Right ventricle myocardium superior (tissue), 1 donor: ENCODE measurements at regions not wholly inside any gene's neighbourhood (a gene's known extent, or its start where the extent isn't known, plus 50 kb on each side); places are given as distances from the start of the nearest gene placed in this dataset.
"Not testable (repeated sequence)": the region's sequence is repeated elsewhere in the genome, so short reads cannot be mapped to it uniquely, and the experiment has no call there.

Experiments used
- ATAC-seq: fragments of 200-7000 bp; cut with Tn5 transposase; one replicate; pipeline ENCODE4 v1.9.1; 2020; ENCODE audit warnings: mild to moderate bottlenecking; ENCODE audit not compliant: poor library complexity
- DNase-seq: peaks from one replicate; pipeline ENCODE4 v3.0.0-alpha.2; 2020
- intact Hi-C: fragments of 100-400 bp; cut with DNase I; formaldehyde crosslinking; loops from one replicate; pipeline ENCODE4 v1.11.2; 2022
- donor health status: DM: no; HTN: yes; CAD: no; lungs with severe emphysema.

- DNase-seq (no peak), ATAC-seq (no peak)
- intact Hi-C loops, result no loop called here
These were observed 148.2 kb upstream of the DAB1 start for GRCh38 chr1:57572016-57572415.

DNA sequence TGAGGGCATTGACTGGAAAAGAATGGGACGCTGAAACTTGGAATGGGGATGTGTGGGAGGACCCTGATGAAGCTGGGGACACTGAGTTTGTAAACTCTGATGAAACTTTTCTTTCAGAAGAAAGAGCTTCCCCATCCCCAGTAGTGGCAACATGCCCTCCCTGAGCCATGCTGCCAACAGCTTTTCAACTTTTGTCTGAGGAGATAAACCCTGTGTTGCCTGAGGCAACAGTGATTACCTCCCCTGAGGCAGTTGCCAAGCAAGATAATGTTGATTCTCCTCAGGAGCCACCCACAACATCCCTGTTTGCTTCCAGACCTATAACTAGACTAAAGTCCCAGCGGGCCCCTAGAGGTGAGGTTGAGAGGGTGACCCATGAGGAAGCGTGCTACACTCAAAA is 134.2 kb upstream of the DAB1 start:
- ATAC-seq, DNase-seq, intact Hi-C loops: not testable (repeated sequence)

GRCh38 chr1:57553666-57554065 is 129.8 kb upstream of the DAB1 start:
- no peak for DNase-seq
- no peak for ATAC-seq
- intact Hi-C loops, result no loop called here

DNA sequence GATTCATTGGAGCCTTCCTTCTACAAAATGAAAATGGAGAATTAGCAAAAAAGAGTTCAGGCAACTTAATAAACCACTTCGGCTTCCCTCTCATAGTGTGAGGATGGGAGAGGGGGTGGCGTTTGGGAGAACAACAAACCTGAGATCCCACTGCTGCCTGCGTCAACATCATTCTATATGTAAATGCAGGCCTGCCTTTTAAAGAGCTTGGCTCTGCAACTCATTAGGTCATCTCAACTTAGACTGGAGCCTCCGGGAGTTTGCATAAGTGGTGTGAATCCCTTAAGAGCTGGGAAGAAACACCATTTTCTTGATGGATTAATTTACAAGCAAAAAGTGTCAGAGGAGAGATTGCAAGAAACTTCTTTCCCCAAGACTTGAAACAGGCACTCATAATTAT is 127.6 kb upstream of the DAB1 start:
- no peak for DNase-seq
- intact Hi-C loops, result no loop called here
- no peak for ATAC-seq

DNA sequence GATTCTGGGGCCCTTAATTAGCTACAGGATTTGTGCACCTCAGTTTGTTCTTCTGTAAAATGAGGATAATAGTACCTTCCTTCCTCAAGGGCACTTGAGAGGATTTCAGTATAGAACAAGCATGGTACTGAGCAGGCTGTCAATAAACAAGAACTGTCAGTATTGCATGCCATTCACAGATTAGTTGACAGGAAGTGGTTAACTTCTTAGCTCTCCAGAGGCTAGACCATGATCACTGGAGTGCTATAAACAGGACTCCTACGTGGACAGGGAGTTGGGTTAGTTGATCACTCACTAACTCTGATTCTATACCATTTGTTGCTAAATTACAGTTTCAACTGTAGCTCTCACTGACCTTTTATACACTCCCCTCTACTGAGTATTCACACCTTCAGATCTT is 126.2 kb upstream of the DAB1 start:
- ATAC-seq, result no peak
- intact Hi-C loops, result no loop called here
- no peak for DNase-seq

DNA sequence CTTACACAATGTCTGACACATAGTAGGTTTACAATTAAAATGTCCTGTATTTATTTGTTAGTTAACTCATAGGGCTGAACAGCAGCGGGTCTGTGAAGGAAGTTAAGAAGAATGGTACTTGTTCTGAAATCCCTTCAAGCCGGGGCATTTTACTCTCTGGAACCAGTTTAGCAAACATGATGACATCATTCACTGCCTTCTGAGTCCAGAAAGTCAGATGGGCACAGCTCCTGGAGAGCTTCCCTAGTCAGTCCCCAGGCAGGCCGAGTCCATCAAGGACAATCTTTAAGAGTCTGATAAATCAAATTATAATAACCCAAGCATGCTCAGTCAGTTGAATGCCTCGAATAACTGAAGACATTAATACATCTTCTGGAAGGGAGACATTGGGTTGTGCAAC is 125.4 kb upstream of the DAB1 start:
- intact Hi-C loops, result no loop called here
- no peak for DNase-seq
- ATAC-seq, result no peak

DNA sequence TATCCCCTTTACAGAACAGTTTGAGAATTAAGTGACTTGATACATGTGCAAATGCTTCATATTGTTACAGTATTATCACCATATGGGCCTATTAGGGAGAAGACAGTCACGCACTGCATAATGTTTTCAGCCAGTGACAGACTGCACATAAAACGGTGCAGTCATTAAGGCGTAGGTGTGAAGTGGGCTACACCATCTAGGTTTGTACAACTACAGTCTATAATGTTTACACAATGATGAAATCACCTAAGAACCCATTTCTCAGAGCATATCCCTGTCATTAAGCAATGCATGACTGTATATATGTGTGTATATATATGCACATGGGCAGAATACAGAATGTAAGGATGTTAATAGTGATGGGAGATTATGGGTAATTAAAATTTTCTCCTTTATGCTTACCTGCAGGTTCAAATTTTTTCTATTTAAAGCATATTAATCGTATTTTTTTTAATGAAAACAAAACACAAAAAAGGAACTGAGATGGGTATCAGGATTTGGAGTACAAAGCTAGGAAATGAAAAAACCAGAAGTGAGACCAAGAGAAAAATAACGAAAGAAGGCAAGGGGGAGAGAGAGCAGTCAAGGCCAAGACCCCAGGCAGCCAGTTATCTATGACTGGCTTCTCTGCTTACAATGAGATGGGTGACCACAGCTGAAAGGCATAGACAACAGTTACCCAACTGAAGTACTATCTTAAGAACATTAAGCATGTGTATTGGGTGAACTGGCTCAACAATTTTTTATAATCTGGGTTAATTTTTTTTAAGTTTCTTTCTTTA is 122.9 kb upstream of the DAB1 start:
- ATAC-seq (no peak), DNase-seq (no peak)
- intact Hi-C loops, result no loop called here

DNA sequence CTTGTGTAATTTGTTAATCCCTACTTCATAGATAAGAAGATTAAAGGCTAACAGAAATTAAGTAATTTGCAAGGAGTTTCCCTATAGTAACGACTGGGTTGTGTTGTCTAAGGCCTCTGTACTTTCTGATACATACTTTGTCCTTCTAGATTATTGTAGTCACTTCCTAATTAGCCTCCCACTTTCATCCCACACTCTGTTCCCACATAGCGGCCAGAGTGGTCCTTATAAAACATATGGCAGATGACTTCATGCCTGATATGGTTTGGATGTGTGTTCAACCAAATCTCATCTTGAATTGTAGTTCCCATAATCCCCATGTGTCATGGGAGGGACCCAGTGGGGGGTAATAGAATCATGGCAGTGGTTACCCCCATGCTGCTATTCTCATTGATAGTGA is 120.5 kb upstream of the DAB1 start:
- intact Hi-C loops, result no loop called here
- no peak for ATAC-seq
- no peak for DNase-seq

DNA sequence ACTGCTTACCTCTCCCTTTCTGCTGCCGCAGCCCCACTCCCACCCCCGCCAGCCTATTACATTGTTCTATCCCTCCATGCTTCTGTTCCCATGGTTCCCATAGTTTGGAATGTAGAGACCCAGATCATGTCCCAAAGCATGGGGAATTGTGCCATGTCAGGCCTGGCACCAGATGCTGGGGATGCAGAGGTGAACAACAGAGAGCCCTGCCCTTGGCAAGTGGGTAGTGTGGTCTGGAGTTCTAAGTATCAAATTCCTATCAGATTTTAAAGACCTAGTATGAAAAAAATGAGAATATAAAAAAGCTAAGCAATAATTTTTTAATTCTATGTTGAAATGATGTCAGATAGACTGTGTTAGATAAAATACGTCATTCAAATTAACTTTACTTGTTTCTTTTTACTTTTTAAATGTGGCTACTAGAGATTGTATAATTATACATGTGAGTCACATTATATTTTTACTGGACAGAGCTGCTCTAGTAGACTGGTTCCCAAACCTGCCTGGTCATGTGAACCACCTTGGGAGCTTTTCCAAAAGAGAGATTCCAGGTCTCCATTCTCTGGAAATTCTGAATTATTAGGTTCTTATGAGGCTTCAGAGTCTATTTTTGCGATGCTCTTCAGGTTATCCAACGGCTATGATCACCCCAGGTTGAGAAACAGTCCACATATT is 113.0 kb upstream of the DAB1 start:
- ATAC-seq (no peak), DNase-seq (no peak)
- intact Hi-C loops, result no loop called here

DNA sequence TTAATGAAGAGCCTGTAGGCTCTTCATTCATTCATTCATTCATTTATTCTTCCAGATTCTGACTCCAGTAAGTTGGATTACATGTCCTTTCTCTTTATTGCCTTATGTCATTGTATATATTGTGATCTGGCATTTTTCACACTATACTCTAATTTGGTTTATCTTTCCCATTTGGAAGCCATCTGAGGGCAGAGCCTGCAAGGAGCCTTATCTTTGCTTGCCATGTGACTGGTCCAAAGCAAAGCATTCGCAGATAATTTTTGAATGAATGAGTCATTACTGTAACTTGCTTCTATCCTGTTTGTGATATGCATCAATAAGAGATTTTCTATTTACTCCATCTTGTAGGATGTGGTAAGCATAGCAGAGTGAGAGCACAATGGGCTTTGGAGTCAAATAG is 108.4 kb upstream of the DAB1 start:
- intact Hi-C loops, result no loop called here
- no peak for DNase-seq
- no peak for ATAC-seq

DNA sequence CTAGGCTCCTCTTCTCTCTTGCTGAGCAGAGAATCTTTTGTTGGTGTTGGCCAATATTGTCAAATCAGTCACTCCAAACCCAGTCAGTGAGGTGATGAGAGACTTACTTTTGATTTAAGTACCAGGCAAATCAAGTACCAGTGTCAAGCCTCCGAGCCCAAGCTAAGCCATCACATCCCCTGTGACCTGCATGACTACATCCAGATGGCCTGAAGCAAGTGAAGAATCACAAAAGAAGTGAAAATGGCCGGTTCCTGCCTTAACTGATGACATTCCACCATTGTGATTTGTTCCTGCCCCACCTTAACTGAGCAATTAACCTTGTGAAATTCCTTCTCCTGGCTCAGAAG is 107.0 kb upstream of the DAB1 start:
- ATAC-seq, DNase-seq, intact Hi-C loops: not testable (repeated sequence)

DNA sequence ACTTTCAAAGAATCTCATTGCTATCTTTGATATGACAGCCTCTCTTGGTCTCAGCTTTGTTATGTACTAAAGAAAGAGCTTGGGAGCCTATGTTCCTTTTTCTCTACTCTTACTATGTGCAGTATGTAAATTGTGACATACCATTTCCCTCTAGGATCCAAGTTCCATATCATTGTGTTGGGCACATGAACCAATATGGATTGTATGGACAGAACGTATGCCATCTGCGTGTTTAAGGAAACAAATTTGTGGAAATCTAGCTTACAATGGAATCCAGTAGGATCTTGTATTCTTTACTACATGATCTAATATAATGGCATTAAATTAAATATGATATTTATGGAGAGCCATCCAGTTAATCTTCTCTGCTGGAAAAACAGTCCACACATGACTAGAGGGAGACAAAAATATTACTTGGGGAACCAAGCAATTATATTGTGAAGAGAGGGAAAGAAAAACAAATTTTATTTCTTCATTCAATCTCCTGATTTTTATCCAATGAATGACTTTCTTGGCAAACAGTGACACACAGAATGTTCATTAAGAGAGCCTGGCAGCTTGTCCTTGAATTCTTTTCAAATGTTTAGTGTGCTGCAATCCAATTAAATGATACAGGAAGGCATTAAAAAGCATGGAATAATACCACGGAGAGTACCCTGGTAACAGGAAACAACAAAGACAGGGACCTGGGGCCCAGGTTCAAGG is 106.5 kb upstream of the DAB1 start:
- no peak for ATAC-seq
- no peak for DNase-seq
- intact Hi-C loops, result no loop called here

DNA sequence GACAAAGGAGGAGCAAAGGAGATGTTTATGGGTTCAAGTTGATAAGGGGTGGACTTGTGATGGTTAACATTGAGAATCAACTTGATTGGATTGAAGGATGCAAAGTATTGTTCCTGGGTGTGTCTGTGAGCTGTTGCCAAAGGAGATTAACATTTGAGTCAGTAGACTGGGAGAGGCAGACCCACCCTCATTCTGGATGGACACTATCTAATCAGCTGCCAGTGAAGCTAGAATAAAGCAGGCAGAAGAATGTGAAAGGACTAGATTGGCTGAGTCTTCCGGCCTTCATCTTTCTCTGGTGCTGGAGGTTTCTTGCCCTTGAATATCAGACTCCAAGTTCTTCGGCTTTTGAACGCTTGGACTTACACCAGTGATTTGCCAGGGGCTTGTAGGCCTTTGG is 98.7 kb upstream of the DAB1 start:
- no peak for ATAC-seq
- intact Hi-C loops, result no loop called here
- DNase-seq, result no peak

DNA sequence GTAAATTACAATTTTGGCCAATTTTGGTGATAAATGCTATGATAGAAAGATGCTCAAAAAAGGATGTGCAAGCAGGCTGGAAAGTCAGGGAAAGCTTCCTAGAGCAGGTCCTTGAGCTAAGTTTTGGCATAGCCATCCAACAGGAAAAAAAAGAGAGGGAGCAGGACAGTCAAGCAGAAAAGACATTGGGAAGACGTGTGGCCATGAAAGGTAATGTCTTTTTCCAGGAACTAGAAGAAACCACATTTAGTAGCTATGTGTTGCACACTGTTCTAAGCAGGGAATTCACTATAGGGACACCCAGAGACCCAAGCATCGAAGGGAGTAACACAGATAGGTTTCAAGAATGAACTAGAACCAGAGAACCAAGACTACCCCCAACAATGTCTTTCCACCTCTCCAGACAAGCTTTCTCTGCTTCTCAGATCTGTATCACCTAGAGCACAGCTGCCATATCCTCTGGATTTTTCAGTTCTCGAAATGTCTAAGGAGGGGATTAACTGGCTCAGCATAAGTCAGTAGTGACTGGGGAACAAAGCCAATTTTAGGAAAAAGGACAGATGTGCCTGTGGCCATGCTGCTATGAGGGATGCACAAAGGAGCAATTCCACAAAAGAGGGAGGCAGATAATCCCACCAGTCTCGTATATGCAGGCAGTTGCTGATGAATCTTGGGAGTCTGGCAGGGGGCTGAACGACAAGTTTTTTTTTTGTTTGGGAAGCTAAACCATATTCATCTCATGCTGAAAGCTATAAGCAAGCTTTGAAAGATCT is 97.1 kb upstream of the DAB1 start:
- DNase-seq (no peak), ATAC-seq (no peak)
- intact Hi-C loops, result no loop called here

- ATAC-seq (no peak), DNase-seq (no peak)
- intact Hi-C loops, result no loop called here
These were observed 94.6 kb upstream of the DAB1 start for GRCh38 chr1:57518496-57518895.

GRCh38 chr1:57517587-57518374 is 93.9 kb upstream of the DAB1 start:
- no peak for DNase-seq
- no peak for ATAC-seq
- intact Hi-C loops, result no loop called here

GRCh38 chr1:57512386-57512785 is 88.5 kb upstream of the DAB1 start:
- ATAC-seq, result no peak
- intact Hi-C loops, result no loop called here

DNA sequence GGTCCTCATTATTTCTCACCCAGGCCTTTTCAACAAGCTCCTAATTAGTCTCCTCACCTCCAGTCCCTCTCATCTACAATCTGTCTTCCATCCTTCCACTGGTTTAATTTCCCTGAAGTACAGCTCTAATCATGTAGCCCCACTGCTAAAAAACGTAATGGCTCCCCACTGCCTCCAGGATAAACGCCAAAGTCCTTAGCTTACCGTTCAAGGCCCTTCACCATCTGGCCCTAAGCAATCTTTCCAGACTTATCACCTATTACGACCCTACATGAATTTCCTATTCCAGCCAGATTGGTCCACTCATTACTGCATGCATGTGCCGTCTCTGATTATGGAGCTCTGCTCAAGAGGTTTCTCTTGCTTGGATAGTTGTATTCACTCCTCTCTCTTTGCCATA is 83.1 kb upstream of the DAB1 start:
- DNase-seq (no peak), ATAC-seq (no peak)
- intact Hi-C loops, result no loop called here

More at GRCh38 chr1:57512386-57512785, 88.5 kb upstream of the DAB1 start:
- DNase-seq, result no peak

DNA sequence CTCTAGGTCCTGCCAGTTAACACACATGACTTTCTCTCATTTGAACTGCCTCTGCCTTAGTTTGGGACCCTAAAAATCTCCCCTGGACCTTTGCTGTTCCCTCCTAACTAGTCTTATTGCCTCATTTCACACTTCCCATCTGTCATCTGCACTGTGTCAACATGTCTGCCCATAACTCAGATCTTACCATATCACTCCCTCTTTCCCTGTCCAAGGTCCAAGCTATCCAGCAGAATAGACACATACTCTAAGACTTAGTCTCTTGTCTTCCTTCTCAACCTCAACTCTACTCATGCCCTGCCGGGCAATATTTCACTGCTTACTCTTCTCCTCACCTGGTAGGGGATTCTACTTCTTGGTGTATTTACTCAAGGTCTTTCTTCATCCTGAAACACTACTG is 79.5 kb upstream of the DAB1 start:
- DNase-seq, result no peak
- no peak for ATAC-seq
- intact Hi-C loops, result no loop called here
